Breast epithelium (tissue), 4 donors: ENCODE measurements at regions not wholly inside any gene's neighbourhood (a gene's known extent, or its start where the extent isn't known, plus 50 kb on each side); places are given as distances from the start of the nearest gene placed in this dataset.

Experiments used
- DNase-seq, 2 donors: peaks; one replicate each; pipeline ENCODE4 v3.0.0-alpha.2; 2019; ENCODE audit warnings: low spot score in 2 of 2
- H3K27ac ChIP-seq, 2 donors: fragments of 200-600 bp; sonication (generic) in 1 of 2; one replicate each; pipeline ENCODE4 v1.5.1; 2016 to 2019; ENCODE audit warnings: mild to moderate bottlenecking in 1 of 2
- H3K27me3 ChIP-seq, 2 donors: fragments of 200-600 bp; sonication (generic) in 1 of 2; one replicate each; pipeline versions ENCODE4 v1.5.1 to v1.6.0; 2017 to 2019; ENCODE audit warnings: control low read depth in 1 of 2, mild to moderate bottlenecking in 1 of 2
- H3K36me3 ChIP-seq: fragments of 200-600 bp; one replicate; pipeline ENCODE4 v1.5.1; 2019
- H3K4me1 ChIP-seq, 2 donors: fragments of 200-600 bp; sonication (generic); one replicate each; pipeline ENCODE4 v1.5.1; 2016 to 2019; ENCODE audit warnings: control low read depth in 1 of 2
- H3K4me3 ChIP-seq, 3 donors: fragments of 200-600 bp; sonication (generic); 1 replicate in 2 of 3; 2 replicates in 1 of 3; pipeline ENCODE4 v1.5.1; 2016 to 2019; ENCODE audit warnings: mild to moderate bottlenecking in 3 of 3, moderate library complexity in 2 of 3
- H3K9me3 ChIP-seq, 2 donors: fragments of 200-600 bp; sonication (generic) in 1 of 2; one replicate each; pipeline ENCODE4 v1.5.1; 2016 to 2019; ENCODE audit warnings: control low read depth in 1 of 2
- CTCF ChIP-seq, 3 donors: fragments of 450-650 bp; IDR thresholded peaks; one replicate each; pipeline ENCODE4 v1.5.1; 2016 to 2017; ENCODE audit warnings: antibody characterized with exemption in 3 of 3, mild to moderate bottlenecking in 3 of 3, moderate library complexity in 3 of 3
- POLR2A ChIP-seq: fragments of 450-650 bp; IDR thresholded peaks from one replicate; pipeline ENCODE4 v1.6.1; 2016; ENCODE audit warnings: antibody characterized with exemption, mild to moderate bottlenecking, moderate library complexity
- POLR2AphosphoS5 ChIP-seq, 3 donors: sonication (generic); formaldehyde crosslinking; IDR thresholded peaks; one replicate each; pipeline ENCODE4 v1.6.1; 2017; ENCODE audit warnings: antibody characterized with exemption in 3 of 3
- intact Hi-C: fragments of 100-400 bp; cut with DNase I; formaldehyde crosslinking; loops from one replicate; pipeline ENCODE4 v1.15.1; 2023; ENCODE audit warnings: low total_unique reads

DNA sequence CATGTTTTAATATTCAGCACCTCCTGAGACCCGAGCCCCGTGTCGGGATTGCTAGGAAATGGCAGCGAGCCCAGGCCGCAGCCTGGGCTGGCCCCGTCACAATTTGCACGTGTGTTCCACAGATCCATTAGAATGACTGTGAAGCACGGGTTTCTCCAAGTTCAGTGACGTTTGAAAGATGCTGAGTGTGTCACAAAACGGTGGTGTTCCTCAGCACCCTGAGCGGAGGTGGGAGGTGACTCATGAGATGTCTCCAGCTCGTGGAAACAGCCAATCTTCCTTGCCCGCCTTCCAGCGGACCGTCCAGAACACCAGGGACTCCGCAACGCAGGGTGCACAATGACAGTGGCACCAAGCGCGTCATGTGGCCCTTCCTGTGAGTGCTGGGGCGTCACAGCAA, 412.8 kb downstream of the IRX2 start:
- H3K27ac ChIP-seq = no peak overlapping the region
- intact Hi-C loops = no loop called here
- no peak for DNase-seq
- TF ChIP-seq POLR2AphosphoS5 (IDR thresholded peaks at IDR 0.05) (no peak), CTCF (IDR thresholded peaks at IDR 0.05) (no peak), POLR2A (no peak)
- no peaks in the 10 kb centered on the region for H3K4me1 ChIP-seq
- H3K4me3 ChIP-seq = no peak overlapping the region
- peaks cover 0 to 3% of the 10 kb centered on the region in 2 donors for H3K27me3 ChIP-seq
- H3K9me3 ChIP-seq = no peaks in the 10 kb centered on the region
- H3K36me3 ChIP-seq = no peaks in the 10 kb centered on the region

DNA sequence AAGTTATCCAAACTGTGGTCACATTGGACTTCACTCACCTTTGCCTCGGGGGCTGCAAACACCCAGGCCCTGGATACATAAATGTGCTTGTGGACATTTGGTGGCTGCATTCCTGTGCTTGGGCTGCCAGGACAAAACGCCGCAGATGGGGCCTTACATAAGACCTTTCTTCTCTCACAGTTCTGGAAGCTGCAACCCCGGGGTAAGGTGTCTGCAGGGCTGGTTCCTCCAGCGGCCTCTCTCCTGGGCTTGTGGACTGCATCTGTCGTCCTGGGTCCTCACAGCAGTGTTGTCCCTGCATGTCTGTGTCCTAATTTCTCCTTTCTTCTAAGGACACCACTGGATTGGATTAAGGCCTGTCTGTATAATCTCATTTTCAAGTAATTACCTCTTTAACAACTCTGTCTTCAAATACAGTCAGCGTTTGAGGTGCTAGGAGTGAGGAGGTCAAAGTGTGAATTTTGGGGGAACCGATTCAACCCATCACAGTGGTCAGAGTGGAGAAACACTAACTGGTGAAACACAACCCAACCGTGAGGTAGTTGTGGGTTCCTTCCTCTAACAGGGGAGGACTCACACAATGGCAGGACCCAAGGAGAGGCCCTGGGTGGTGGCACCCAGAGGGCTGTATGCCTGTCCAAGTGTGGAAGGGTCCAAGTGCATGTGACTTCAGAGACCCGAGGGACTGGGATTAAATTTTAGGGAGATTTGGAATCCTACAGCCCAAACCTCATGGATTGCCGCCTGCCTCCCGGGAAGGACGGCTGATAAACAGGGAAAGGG, 415.6 kb downstream of the IRX2 start:
- no peak overlapping the region for H3K4me3 ChIP-seq
- H3K27me3 ChIP-seq = peaks cover 0 to 11% of the 10 kb centered on the region in 2 donors
- TF ChIP-seq POLR2A = no peak
- no peak for TF ChIP-seq POLR2AphosphoS5 (IDR thresholded peaks at IDR 0.05)
- no peak for TF ChIP-seq CTCF (IDR thresholded peaks at IDR 0.05)
- no peaks in the 10 kb centered on the region for H3K9me3 ChIP-seq
- no peaks in the 10 kb centered on the region for H3K36me3 ChIP-seq
- no peaks in the 10 kb centered on the region for H3K4me1 ChIP-seq
- intact Hi-C loops = no loop called here
- no peak for DNase-seq
- H3K27ac ChIP-seq = no peak overlapping the region

DNA sequence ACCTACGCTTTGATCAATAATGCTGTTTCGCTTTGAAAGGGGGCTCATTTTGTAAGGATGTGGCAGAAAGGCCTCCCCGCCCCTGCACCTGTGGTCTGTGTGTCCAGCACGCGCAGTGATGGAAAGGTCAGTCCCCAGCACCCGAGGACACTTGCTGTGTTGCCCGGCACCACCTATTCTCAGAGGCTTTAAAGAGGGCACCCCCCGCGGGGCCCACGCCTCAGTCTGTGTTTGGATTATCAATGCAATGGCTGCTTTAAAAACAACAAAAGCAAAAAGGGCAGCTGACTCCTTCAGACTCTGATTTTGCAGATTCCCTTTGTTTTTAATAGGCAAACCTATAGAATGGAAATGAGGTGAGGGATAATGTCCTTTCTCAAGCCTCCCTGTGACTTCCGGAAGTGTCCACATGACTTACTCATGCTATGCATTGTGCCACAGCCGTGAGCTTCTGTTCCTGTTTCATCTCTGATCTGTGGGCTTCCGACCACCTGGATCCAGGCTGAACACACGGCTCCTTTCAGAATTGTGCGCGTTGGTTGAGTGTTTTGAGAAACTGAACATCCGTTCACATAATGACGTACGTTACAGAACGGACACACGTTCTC, 416.2 kb downstream of the IRX2 start:
- Histone ChIP-seq H3K36me3 (no peaks in the 10 kb centered on the region), H3K27ac (no peak overlapping the region), H3K27me3 (peaks cover 0 to 11% of the 10 kb centered on the region in 2 donors), H3K9me3 (no peaks in the 10 kb centered on the region), H3K4me3 (no peak overlapping the region), H3K4me1 (no peaks in the 10 kb centered on the region)
- no peak for TF ChIP-seq POLR2AphosphoS5 (IDR thresholded peaks at IDR 0.05)
- TF ChIP-seq CTCF (IDR thresholded peaks at IDR 0.05) = no peak
- no peak for TF ChIP-seq POLR2A
- intact Hi-C loops = no loop called here
- no peak for DNase-seq

GRCh38 chr5:2334719-2335118, 416.8 kb downstream of the IRX2 start:
- intact Hi-C loops = no loop called here
- TF ChIP-seq POLR2A (no peak), POLR2AphosphoS5 (IDR thresholded peaks at IDR 0.05) (no peak), CTCF (IDR thresholded peaks at IDR 0.05) (no peak)

GRCh38 chr5:2333291-2333690, 418.2 kb downstream of the IRX2 start:
- Histone ChIP-seq H3K4me1 (no peaks in the 10 kb centered on the region), H3K27ac (no peak overlapping the region), H3K4me3 (no peak overlapping the region), H3K27me3 (peaks cover 0 to 11% of the 10 kb centered on the region in 2 donors), H3K36me3 (no peaks in the 10 kb centered on the region), H3K9me3 (no peaks in the 10 kb centered on the region)
- intact Hi-C loops = no loop called here
- no peak for TF ChIP-seq POLR2AphosphoS5 (IDR thresholded peaks at IDR 0.05)
- TF ChIP-seq CTCF (IDR thresholded peaks at IDR 0.05) = no peak
- TF ChIP-seq POLR2A = no peak
- DNase-seq = no peak

More at GRCh38 chr5:2334719-2335118, 416.8 kb downstream of the IRX2 start:
- Histone ChIP-seq H3K27me3 (peaks cover 0 to 11% of the 10 kb centered on the region in 2 donors), H3K9me3 (no peaks in the 10 kb centered on the region), H3K27ac (no peak overlapping the region), H3K4me3 (peak overlapping the region in 1 of 3 donors; percentile 11), H3K36me3 (no peaks in the 10 kb centered on the region), H3K4me1 (no peaks in the 10 kb centered on the region)
- peak in 1 of 2 donors; percentile 55 for DNase-seq
